ENCODE measurements at regions not wholly inside any gene's neighbourhood (a gene's known extent, or its start where the extent isn't known, plus 50 kb on each side); places are given as distances from the start of the nearest gene placed in this dataset.

- WGBS (ENCODE audit: insufficient coverage): no CpG with 5 or more reads among the region's 3 CpGs
- CTCF ChIA-PET: no interaction called here
- no peaks in the 10 kb centered on the region for H3K36me3 ChIP-seq (ENCODE audit: control insufficient read depth in 2 of 2, extremely low read depth in 1 of 2, insufficient read depth in 1 of 2, low read length in 1 of 2)
- H3K27me3 Mint-ChIP-seq: peaks cover 3 to 17% of the 10 kb centered on the region in 2 donors
- DNase-seq (no peak), ATAC-seq (replicated peaks in 1 of 4) (no peak)
- H3K4me1 ChIP-seq (ENCODE audit: control insufficient read depth in 1 of 2, extremely low read depth in 1 of 2, insufficient read depth in 2 of 2, low read length in 2 of 2): no peaks in the 10 kb centered on the region
- H3K27ac ChIP-seq (ENCODE audit: low read length): no peak overlapping the region
- no peak overlapping the region for H3K27ac Mint-ChIP-seq
- no peaks in the 10 kb centered on the region for H3K36me3 Mint-ChIP-seq
- peaks cover 0 to 16% of the 10 kb centered on the region in 2 experiments for H3K27me3 ChIP-seq (replicated peaks in 1 of 2; ENCODE audit: control insufficient read depth in 2 of 2, extremely low read depth in 1 of 2, insufficient read depth in 2 of 2, low read length in 1 of 2)
- POLR2A ChIA-PET: no interaction called here
- H3K9me3 Mint-ChIP-seq: peaks cover 0 to 10% (median 5%) of the 10 kb centered on the region in 3 donors
- H3K4me1 Mint-ChIP-seq: no peaks in the 10 kb centered on the region
- no peak overlapping the region for H3K4me3 Mint-ChIP-seq
- no peaks in the 10 kb centered on the region for H3K9me3 ChIP-seq
- H3K4me3 ChIP-seq (ENCODE audit: control insufficient read depth in 1 of 2, extremely low read depth in 1 of 2, low read length in 1 of 2): no peak overlapping the region
Observed at GRCh38 chr10:44238212-44238611, 146.7 kb downstream of the CXCL12 start.

- WGBS (ENCODE audit: insufficient coverage): no CpG with 5 or more reads among the region's 1 CpG
- H3K27me3 Mint-ChIP-seq: peaks cover 6 to 17% of the 10 kb centered on the region in 2 donors
- Histone ChIP-seq H3K9me3 (no peaks in the 10 kb centered on the region), H3K4me3 (ENCODE audit: control insufficient read depth in 1 of 2, extremely low read depth in 1 of 2, low read length in 1 of 2) (no peak overlapping the region), H3K27me3 (replicated peaks in 1 of 2; ENCODE audit: control insufficient read depth in 2 of 2, extremely low read depth in 1 of 2, insufficient read depth in 2 of 2, low read length in 1 of 2) (peaks cover 0 to 16% of the 10 kb centered on the region in 2 experiments), H3K36me3 (ENCODE audit: control insufficient read depth in 2 of 2, extremely low read depth in 1 of 2, insufficient read depth in 1 of 2, low read length in 1 of 2) (no peaks in the 10 kb centered on the region), H3K4me1 (ENCODE audit: control insufficient read depth in 1 of 2, extremely low read depth in 1 of 2, insufficient read depth in 2 of 2, low read length in 2 of 2) (no peaks in the 10 kb centered on the region), H3K27ac (ENCODE audit: low read length) (no peak overlapping the region)
- no peaks in the 10 kb centered on the region for H3K4me1 Mint-ChIP-seq
- ChIA-PET CTCF (no interaction called here), POLR2A (no interaction called here)
- no peaks in the 10 kb centered on the region for H3K36me3 Mint-ChIP-seq
- peaks cover 0 to 7% (median 0%) of the 10 kb centered on the region in 3 donors for H3K9me3 Mint-ChIP-seq
- ATAC-seq (replicated peaks in 1 of 4) (no peak), DNase-seq (no peak)
- no peak overlapping the region for H3K4me3 Mint-ChIP-seq
- H3K27ac Mint-ChIP-seq: no peak overlapping the region
Observed at GRCh38 chr10:44237364-44238049, 147.4 kb downstream of the CXCL12 start.

- H3K27me3 ChIP-seq (replicated peaks in 1 of 2; ENCODE audit: control insufficient read depth in 2 of 2, extremely low read depth in 1 of 2, insufficient read depth in 2 of 2, low read length in 1 of 2): peaks cover 0 to 16% of the 10 kb centered on the region in 2 experiments
- ATAC-seq (replicated peaks in 1 of 4): no peak
Observed at GRCh38 chr10:44235363-44235762, 149.5 kb downstream of the CXCL12 start.

GRCh38 chr10:44234483-44234875 is 150.4 kb downstream of the CXCL12 start:
- ChIA-PET CTCF (interaction anchor here in 1 of 2 donors (0.6 kb wide), 1 partner anchor 13 kb away, joined by 3 read pairs; no protein-coding TSS in a partner anchor), POLR2A (no interaction called here)
- no peaks in the 10 kb centered on the region for H3K4me1 Mint-ChIP-seq

More at GRCh38 chr10:44235363-44235762, 149.5 kb downstream of the CXCL12 start:
- Mint-ChIP-seq H3K27me3 (peaks cover 6 to 17% of the 10 kb centered on the region in 2 donors), H3K9me3 (peaks cover 0 to 15% (median 0%) of the 10 kb centered on the region in 3 donors), H3K36me3 (no peaks in the 10 kb centered on the region), H3K4me1 (no peaks in the 10 kb centered on the region), H3K4me3 (no peak overlapping the region), H3K27ac (no peak overlapping the region)
- Histone ChIP-seq H3K4me3 (ENCODE audit: control insufficient read depth in 1 of 2, extremely low read depth in 1 of 2, low read length in 1 of 2) (no peak overlapping the region), H3K36me3 (ENCODE audit: control insufficient read depth in 2 of 2, extremely low read depth in 1 of 2, insufficient read depth in 1 of 2, low read length in 1 of 2) (no peaks in the 10 kb centered on the region), H3K27ac (ENCODE audit: low read length) (no peak overlapping the region), H3K4me1 (ENCODE audit: control insufficient read depth in 1 of 2, extremely low read depth in 1 of 2, insufficient read depth in 2 of 2, low read length in 2 of 2) (no peaks in the 10 kb centered on the region), H3K9me3 (no peaks in the 10 kb centered on the region)
- ChIA-PET POLR2A (no interaction called here), CTCF (no interaction called here)
- DNase-seq: no peak
- 87% methylated on average over 3 of the region's 5 CpGs for WGBS (ENCODE audit: insufficient coverage)

GRCh38 chr10:44233561-44234482 is 151.1 kb downstream of the CXCL12 start:
- H3K9me3 ChIP-seq: no peaks in the 10 kb centered on the region
- 54% methylated on average over 12 of the region's 23 CpGs for WGBS (ENCODE audit: insufficient coverage)
- POLR2A ChIA-PET: no interaction called here
- no peak overlapping the region for H3K27ac ChIP-seq (ENCODE audit: low read length)
- DNase-seq: no peak
- peaks cover 3 to 9% of the 10 kb centered on the region in 2 donors for H3K27me3 Mint-ChIP-seq
- no peaks in the 10 kb centered on the region for H3K36me3 ChIP-seq (ENCODE audit: control insufficient read depth in 2 of 2, extremely low read depth in 1 of 2, insufficient read depth in 1 of 2, low read length in 1 of 2)
- no peak overlapping the region for H3K4me3 Mint-ChIP-seq
- no peaks in the 10 kb centered on the region for H3K36me3 Mint-ChIP-seq
- H3K9me3 Mint-ChIP-seq: peaks cover 0 to 16% (median 4%) of the 10 kb centered on the region in 3 donors
- ATAC-seq (replicated peaks in 1 of 4): no peak
- no peak overlapping the region for H3K27ac Mint-ChIP-seq
- no peaks in the 10 kb centered on the region for H3K4me1 Mint-ChIP-seq
- H3K4me1 ChIP-seq (ENCODE audit: control insufficient read depth in 1 of 2, extremely low read depth in 1 of 2, insufficient read depth in 2 of 2, low read length in 2 of 2): no peaks in the 10 kb centered on the region
- peaks cover 0 to 13% of the 10 kb centered on the region in 2 experiments for H3K27me3 ChIP-seq (replicated peaks in 1 of 2; ENCODE audit: control insufficient read depth in 2 of 2, extremely low read depth in 1 of 2, insufficient read depth in 2 of 2, low read length in 1 of 2)
- no peak overlapping the region for H3K4me3 ChIP-seq (ENCODE audit: control insufficient read depth in 1 of 2, extremely low read depth in 1 of 2, low read length in 1 of 2)
- CTCF ChIA-PET: no interaction called here

More at GRCh38 chr10:44234483-44234875, 150.4 kb downstream of the CXCL12 start:
- no peak overlapping the region for H3K27ac Mint-ChIP-seq
- no peak overlapping the region for H3K4me3 ChIP-seq (ENCODE audit: control insufficient read depth in 1 of 2, extremely low read depth in 1 of 2, low read length in 1 of 2)
- H3K4me3 Mint-ChIP-seq: no peak overlapping the region
- peaks cover 3 to 13% of the 10 kb centered on the region in 2 donors for H3K27me3 Mint-ChIP-seq
- no peaks in the 10 kb centered on the region for H3K9me3 ChIP-seq
- no peaks in the 10 kb centered on the region for H3K36me3 Mint-ChIP-seq
- H3K9me3 Mint-ChIP-seq: peaks cover 0 to 16% (median 0%) of the 10 kb centered on the region in 3 donors
- H3K27me3 ChIP-seq (replicated peaks in 1 of 2; ENCODE audit: control insufficient read depth in 2 of 2, extremely low read depth in 1 of 2, insufficient read depth in 2 of 2, low read length in 1 of 2): peaks cover 0 to 14% of the 10 kb centered on the region in 2 experiments
- H3K27ac ChIP-seq (ENCODE audit: low read length): no peak overlapping the region
- no peak for DNase-seq
- WGBS (ENCODE audit: insufficient coverage): no CpG with 5 or more reads among the region's 3 CpGs
- no peaks in the 10 kb centered on the region for H3K4me1 ChIP-seq (ENCODE audit: control insufficient read depth in 1 of 2, extremely low read depth in 1 of 2, insufficient read depth in 2 of 2, low read length in 2 of 2)
- ATAC-seq (replicated peaks in 1 of 4): no peak
- no peaks in the 10 kb centered on the region for H3K36me3 ChIP-seq (ENCODE audit: control insufficient read depth in 2 of 2, extremely low read depth in 1 of 2, insufficient read depth in 1 of 2, low read length in 1 of 2)

GRCh38 chr10:44217274-44217820 is 167.6 kb downstream of the CXCL12 start:
- H3K9me3 Mint-ChIP-seq: peaks cover 0 to 15% (median 8%) of the 10 kb centered on the region in 3 donors
- H3K36me3 ChIP-seq (ENCODE audit: control insufficient read depth in 2 of 2, extremely low read depth in 1 of 2, insufficient read depth in 1 of 2, low read length in 1 of 2): no peaks in the 10 kb centered on the region
- CTCF ChIA-PET: no interaction called here

More at GRCh38 chr10:44217274-44217820, 167.6 kb downstream of the CXCL12 start:
- Mint-ChIP-seq H3K27ac (no peak overlapping the region), H3K4me1 (no peaks in the 10 kb centered on the region), H3K36me3 (no peaks in the 10 kb centered on the region), H3K4me3 (no peak overlapping the region), H3K27me3 (peaks cover 0 to 11% of the 10 kb centered on the region in 2 donors)
- ATAC-seq (replicated peaks in 1 of 4): no peak
- Histone ChIP-seq H3K9me3 (no peaks in the 10 kb centered on the region), H3K4me1 (ENCODE audit: control insufficient read depth in 1 of 2, extremely low read depth in 1 of 2, insufficient read depth in 2 of 2, low read length in 2 of 2) (no peaks in the 10 kb centered on the region), H3K4me3 (ENCODE audit: control insufficient read depth in 1 of 2, extremely low read depth in 1 of 2, low read length in 1 of 2) (no peak overlapping the region), H3K27me3 (replicated peaks in 1 of 2; ENCODE audit: control insufficient read depth in 2 of 2, extremely low read depth in 1 of 2, insufficient read depth in 2 of 2, low read length in 1 of 2) (peaks cover 0 to 5% of the 10 kb centered on the region in 2 experiments), H3K27ac (ENCODE audit: low read length) (no peak overlapping the region)
- WGBS (ENCODE audit: insufficient coverage): 72% methylated on average over 3 of the region's 3 CpGs
- POLR2A ChIA-PET: no interaction called here
- no peak for DNase-seq
